ENCODE measurements at regions not wholly inside any gene's neighbourhood (a gene's known extent, or its start where the extent isn't known, plus 50 kb on each side); places are given as distances from the start of the nearest gene placed in this dataset.

GRCh38 chr2:180732337-180732736 is 248.1 kb upstream of the UBE2E3 start:
- DNase-seq (ENCODE audit: insufficient read length, low spot score) = no peak
- no peak for FAIRE-seq
- TF ChIP-seq POLR2AphosphoS5 (IDR thresholded peaks at IDR 0.05; ENCODE audit: low read depth, low read length) = no peak

GRCh38 chr2:180730976-180731375 is 249.4 kb upstream of the UBE2E3 start:
- DNase-seq (ENCODE audit: insufficient read length, low spot score) (no peak), FAIRE-seq (no peak)
- TF ChIP-seq POLR2AphosphoS5 (IDR thresholded peaks at IDR 0.05; ENCODE audit: low read depth, low read length) = no peak
- TF ChIP-seq TAF1 (IDR thresholded peaks at IDR 0.05; ENCODE audit: low read depth, low read length) = no peak
- no peak for TF ChIP-seq POU2F2 (IDR thresholded peaks at IDR 0.05; ENCODE audit: low read depth, low read length)
- no peak for TF ChIP-seq SPI1 (IDR thresholded peaks at IDR 0.05; ENCODE audit: low read depth, low read length)
- no peak for TF ChIP-seq POLR2A (IDR thresholded peaks at IDR 0.05; ENCODE audit: low read depth, low read length)
- no peak for TF ChIP-seq PAX5 (IDR thresholded peaks at IDR 0.05; ENCODE audit: insufficient read depth, low read length, severe bottlenecking)

- FAIRE-seq (no peak), DNase-seq (ENCODE audit: insufficient read length, low spot score) (no peak)
- TF ChIP-seq PAX5 (IDR thresholded peaks at IDR 0.05; ENCODE audit: insufficient read depth, low read length, severe bottlenecking) = no peak
- TF ChIP-seq TAF1 (IDR thresholded peaks at IDR 0.05; ENCODE audit: low read depth, low read length) = no peak
- TF ChIP-seq SPI1 (IDR thresholded peaks at IDR 0.05; ENCODE audit: low read depth, low read length) = no peak
- TF ChIP-seq POLR2A (IDR thresholded peaks at IDR 0.05; ENCODE audit: low read depth, low read length) = no peak
- TF ChIP-seq POU2F2 (IDR thresholded peaks at IDR 0.05; ENCODE audit: low read depth, low read length) = no peak
- TF ChIP-seq POLR2AphosphoS5 (IDR thresholded peaks at IDR 0.05; ENCODE audit: low read depth, low read length) = no peak
Observed at GRCh38 chr2:180728928-180729559, 251.4 kb upstream of the UBE2E3 start.

- FAIRE-seq (no peak), DNase-seq (ENCODE audit: insufficient read length, low spot score) (no peak)
- TF ChIP-seq SPI1 (IDR thresholded peaks at IDR 0.05; ENCODE audit: low read depth, low read length) = no peak
- TF ChIP-seq PAX5 (IDR thresholded peaks at IDR 0.05; ENCODE audit: insufficient read depth, low read length, severe bottlenecking) = no peak
- no peak for TF ChIP-seq POLR2A (IDR thresholded peaks at IDR 0.05; ENCODE audit: low read depth, low read length)
- no peak for TF ChIP-seq TAF1 (IDR thresholded peaks at IDR 0.05; ENCODE audit: low read depth, low read length)
- no peak for TF ChIP-seq POLR2AphosphoS5 (IDR thresholded peaks at IDR 0.05; ENCODE audit: low read depth, low read length)
- no peak for TF ChIP-seq POU2F2 (IDR thresholded peaks at IDR 0.05; ENCODE audit: low read depth, low read length)
Observed at GRCh38 chr2:180723712-180724111, 256.7 kb upstream of the UBE2E3 start.

GRCh38 chr2:180722551-180723239 is 257.7 kb upstream of the UBE2E3 start:
- DNase-seq (ENCODE audit: insufficient read length, low spot score) = no peak
- TF ChIP-seq POLR2A (IDR thresholded peaks at IDR 0.05; ENCODE audit: low read depth, low read length) (no peak), SPI1 (IDR thresholded peaks at IDR 0.05; ENCODE audit: low read depth, low read length) (no peak), PAX5 (IDR thresholded peaks at IDR 0.05; ENCODE audit: insufficient read depth, low read length, severe bottlenecking) (no peak), POLR2AphosphoS5 (IDR thresholded peaks at IDR 0.05; ENCODE audit: low read depth, low read length) (no peak), TAF1 (IDR thresholded peaks at IDR 0.05; ENCODE audit: low read depth, low read length) (no peak), POU2F2 (IDR thresholded peaks at IDR 0.05; ENCODE audit: low read depth, low read length) (no peak)
- FAIRE-seq = no peak

- no peak for FAIRE-seq
- no peak for TF ChIP-seq PAX5 (IDR thresholded peaks at IDR 0.05; ENCODE audit: insufficient read depth, low read length, severe bottlenecking)
- TF ChIP-seq TAF1 (IDR thresholded peaks at IDR 0.05; ENCODE audit: low read depth, low read length) = no peak
- TF ChIP-seq POLR2AphosphoS5 (IDR thresholded peaks at IDR 0.05; ENCODE audit: low read depth, low read length) = no peak
- no peak for TF ChIP-seq SPI1 (IDR thresholded peaks at IDR 0.05; ENCODE audit: low read depth, low read length)
- no peak for TF ChIP-seq POU2F2 (IDR thresholded peaks at IDR 0.05; ENCODE audit: low read depth, low read length)
- TF ChIP-seq POLR2A (IDR thresholded peaks at IDR 0.05; ENCODE audit: low read depth, low read length) = no peak
Observed at GRCh38 chr2:180720829-180721228, 259.6 kb upstream of the UBE2E3 start.

GRCh38 chr2:180717588-180717987 is 262.8 kb upstream of the UBE2E3 start:
- FAIRE-seq (no peak), DNase-seq (ENCODE audit: insufficient read length, low spot score) (no peak)
- TF ChIP-seq PAX5 (IDR thresholded peaks at IDR 0.05; ENCODE audit: insufficient read depth, low read length, severe bottlenecking) (no peak), TAF1 (IDR thresholded peaks at IDR 0.05; ENCODE audit: low read depth, low read length) (no peak), POLR2AphosphoS5 (IDR thresholded peaks at IDR 0.05; ENCODE audit: low read depth, low read length) (no peak), SPI1 (IDR thresholded peaks at IDR 0.05; ENCODE audit: low read depth, low read length) (no peak), POU2F2 (IDR thresholded peaks at IDR 0.05; ENCODE audit: low read depth, low read length) (no peak), POLR2A (IDR thresholded peaks at IDR 0.05; ENCODE audit: low read depth, low read length) (no peak)

More at GRCh38 chr2:180720829-180721228, 259.6 kb upstream of the UBE2E3 start:
- no peak for DNase-seq (ENCODE audit: insufficient read length, low spot score)

- FAIRE-seq (no peak), DNase-seq (ENCODE audit: insufficient read length, low spot score) (no peak)
- TF ChIP-seq POU2F2 (IDR thresholded peaks at IDR 0.05; ENCODE audit: low read depth, low read length) (no peak), SPI1 (IDR thresholded peaks at IDR 0.05; ENCODE audit: low read depth, low read length) (no peak), PAX5 (IDR thresholded peaks at IDR 0.05; ENCODE audit: insufficient read depth, low read length, severe bottlenecking) (no peak), POLR2A (IDR thresholded peaks at IDR 0.05; ENCODE audit: low read depth, low read length) (no peak), POLR2AphosphoS5 (IDR thresholded peaks at IDR 0.05; ENCODE audit: low read depth, low read length) (no peak)
Observed at GRCh38 chr2:180716186-180717180, 263.9 kb upstream of the UBE2E3 start.

GRCh38 chr2:180715044-180715443 is 265.4 kb upstream of the UBE2E3 start:
- FAIRE-seq = no peak
- TF ChIP-seq SPI1 (IDR thresholded peaks at IDR 0.05; ENCODE audit: low read depth, low read length) (no peak), TAF1 (IDR thresholded peaks at IDR 0.05; ENCODE audit: low read depth, low read length) (no peak), POLR2A (IDR thresholded peaks at IDR 0.05; ENCODE audit: low read depth, low read length) (no peak)
- DNase-seq (ENCODE audit: insufficient read length, low spot score) = no peak
